DMS53 (cell line): ENCODE measurements at regions not wholly inside any gene's neighbourhood (a gene's known extent, or its start where the extent isn't known, plus 50 kb on each side); places are given as distances from the start of the nearest gene placed in this dataset.
A peak's percentile ranks its signal among the peaks of the same experiment; 100 is the strongest.
"Not testable (repeated sequence)": the region's sequence is repeated elsewhere in the genome, so short reads cannot be mapped to it uniquely, and the experiment has no call there.

ENCODE experiments used
- DNase-seq: peaks from one replicate; lab custom pipeline; 2025; lab: John Stamatoyannopoulos, UW

DNA sequence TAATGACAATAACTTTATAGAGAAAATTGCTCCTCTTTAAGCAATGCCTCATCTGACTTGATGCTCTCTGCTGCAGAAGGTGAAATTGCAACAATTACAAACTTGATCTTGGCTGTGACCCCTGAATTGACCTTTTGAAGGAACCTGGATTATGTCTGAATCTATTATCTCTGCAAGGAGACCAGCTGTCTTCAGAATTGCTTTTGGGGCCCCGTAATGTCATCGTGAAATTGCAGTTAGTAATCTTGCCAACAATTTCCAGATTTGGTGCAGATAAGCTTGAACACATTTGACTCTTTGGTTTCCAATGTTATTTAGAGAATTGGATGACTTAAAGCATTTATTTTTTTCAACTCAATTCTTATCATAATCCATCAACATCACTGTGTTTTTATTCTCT is 520.6 kb downstream of the CCSER2 start:
- DNase-seq, result no peak

DNA sequence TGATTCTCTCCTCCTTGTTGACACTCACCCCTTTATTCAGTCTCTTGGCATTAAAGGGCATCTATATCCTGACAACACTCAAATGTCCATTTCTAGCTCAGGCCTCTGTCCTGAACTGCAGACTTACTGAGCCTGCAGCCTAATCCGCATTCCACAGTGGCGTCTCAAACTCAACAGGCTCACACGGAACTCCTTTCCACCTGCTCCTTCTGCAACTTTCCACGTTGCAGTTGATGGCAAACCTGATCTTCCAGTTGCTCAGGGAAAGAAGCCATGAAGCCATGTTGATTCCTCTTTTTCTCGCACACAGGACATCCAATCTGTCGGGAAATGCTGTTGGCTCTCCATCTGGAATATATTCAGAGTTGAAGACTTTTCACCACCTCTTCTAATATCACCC is 522.4 kb downstream of the CCSER2 start:
- DNase-seq, result no peak

DNA sequence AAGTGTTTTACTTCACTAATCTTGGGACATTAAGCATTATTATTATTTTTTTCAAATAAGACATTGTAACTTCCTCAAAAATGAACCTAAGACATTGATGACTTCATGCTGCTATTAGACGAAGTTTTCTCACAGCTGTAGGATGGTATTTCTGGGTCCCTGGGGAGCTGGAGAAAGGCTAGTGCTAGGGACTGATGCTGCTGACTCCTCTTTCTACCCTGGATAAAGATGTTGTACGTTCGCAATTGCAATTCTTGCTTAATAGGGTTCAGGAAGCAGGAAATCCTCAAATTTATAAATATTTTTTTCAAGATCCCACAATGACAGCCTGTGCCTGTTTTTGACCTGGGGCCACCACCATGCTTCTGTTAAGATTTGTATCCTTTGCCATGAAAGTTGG is 526.0 kb downstream of the CCSER2 start:
- no peak for DNase-seq

DNA sequence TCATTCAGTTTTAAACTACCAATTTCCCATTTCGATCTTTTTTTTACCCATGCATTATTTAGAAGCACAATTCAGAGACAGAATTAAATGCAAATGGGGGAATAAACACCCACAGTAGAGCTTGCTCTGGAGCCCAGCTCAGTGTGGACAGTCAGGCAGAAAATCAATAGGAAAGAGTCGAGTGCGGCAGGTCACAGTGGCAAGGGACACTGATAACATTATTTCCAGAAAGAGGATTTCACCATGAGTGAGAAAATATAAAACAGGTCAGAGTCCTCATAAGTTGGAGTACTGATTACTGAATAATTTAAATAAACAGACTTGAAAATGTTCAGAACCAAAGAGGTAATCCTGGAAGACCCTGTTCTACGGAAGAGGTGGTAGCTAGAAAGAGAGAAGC is 532.5 kb downstream of the CCSER2 start:
- DNase-seq, result no peak

DNA sequence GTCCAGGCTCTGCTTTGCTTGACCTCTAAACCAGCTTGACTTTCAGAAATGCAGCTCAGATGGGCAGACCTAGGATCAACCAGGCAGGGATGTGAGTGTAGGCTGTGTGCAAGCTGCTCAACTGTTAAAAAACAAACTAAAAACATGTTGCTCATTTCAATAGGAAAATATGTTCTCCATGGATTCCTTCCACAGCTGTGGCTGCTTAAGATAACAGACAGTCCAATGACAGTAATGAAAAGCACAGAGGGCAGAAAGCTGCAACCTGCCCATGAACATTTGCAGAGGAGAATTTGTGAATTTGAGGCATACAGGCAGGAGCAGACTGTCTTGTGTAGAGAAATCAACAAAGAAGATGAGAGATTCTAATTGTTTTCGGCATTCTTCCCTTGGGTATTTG is 534.2 kb downstream of the CCSER2 start:
- DNase-seq, result no peak

DNA sequence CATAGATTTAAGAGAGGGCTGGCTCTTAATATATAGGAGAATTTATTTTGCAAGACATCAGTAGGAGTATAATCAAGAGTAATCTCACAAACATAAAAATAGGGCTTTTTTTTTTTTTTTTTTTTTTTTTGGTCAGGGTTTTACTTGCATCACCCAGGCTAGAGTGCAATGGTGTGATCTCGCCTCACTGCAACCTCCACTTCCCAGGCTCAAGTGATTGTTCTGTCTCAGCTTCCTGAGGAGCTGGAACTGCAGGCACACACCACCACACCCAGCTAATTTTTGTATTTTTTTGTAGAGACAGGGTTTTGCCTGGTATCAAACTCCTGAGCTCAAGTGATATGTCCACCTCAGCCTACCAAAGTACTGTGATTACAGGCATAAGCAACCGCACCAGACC is 535.3 kb downstream of the CCSER2 start:
- DNase-seq, result peak; percentile 15

DNA sequence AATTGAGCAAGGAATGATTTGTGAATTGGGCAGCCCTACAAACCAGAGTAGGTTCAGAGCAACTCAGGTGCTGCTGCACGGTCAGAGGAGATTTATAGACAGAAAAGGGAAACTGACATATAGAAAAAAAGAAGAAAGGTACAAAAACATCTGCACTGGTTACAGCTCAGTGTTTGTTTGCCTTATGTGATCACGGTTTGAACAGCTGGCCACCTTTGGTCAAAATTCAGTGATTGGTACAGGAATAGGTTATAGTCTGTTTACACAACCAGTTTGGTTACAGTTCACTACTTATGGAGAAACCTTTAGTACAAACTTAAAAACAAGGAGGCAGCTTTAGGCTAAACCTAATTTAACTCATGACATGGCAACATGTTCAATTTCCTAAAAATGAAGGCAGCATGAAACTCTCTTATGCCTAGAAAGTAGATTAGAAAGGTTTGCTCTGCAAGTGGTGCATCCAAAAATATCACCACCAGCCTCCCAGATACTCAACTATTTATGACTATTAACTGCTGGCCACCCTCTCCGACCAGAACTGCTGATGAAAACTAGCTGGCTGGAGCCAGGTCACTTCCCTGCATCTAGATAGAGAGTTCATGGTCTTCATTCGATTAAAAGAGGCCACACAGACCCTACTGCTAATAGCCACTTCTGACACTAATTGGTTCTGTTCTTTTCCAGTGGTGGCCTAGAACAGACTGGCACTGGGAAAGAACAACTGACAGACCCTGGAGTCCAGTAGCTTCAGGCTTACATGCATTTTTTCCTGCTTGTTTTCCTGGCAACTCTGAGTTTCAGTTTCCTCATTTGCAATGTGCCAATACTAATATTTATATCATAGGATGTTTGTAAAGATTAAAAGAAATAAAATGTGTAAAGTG is 548.0 kb downstream of the CCSER2 start:
- peak; percentile 77 for DNase-seq

DNA sequence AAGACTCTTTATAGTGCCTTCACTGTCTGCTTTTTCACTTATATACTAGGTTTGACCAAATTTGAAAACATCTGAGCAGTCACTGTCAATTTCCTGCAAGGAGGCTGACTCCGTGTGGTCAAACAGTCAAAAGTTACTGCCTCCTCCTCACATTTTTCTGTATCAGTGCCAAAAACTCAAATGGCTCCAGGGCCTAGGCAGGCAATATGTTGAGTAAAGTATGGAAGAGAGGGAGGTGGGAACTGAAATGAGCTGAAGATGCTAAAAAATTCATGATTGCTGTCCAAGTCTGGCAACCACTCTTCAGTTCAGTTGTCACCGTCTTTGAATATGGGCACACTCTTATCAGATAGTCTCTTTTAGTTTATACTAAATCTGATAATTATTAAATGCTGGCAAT is 551.6 kb downstream of the CCSER2 start:
- DNase-seq, result no peak

DNA sequence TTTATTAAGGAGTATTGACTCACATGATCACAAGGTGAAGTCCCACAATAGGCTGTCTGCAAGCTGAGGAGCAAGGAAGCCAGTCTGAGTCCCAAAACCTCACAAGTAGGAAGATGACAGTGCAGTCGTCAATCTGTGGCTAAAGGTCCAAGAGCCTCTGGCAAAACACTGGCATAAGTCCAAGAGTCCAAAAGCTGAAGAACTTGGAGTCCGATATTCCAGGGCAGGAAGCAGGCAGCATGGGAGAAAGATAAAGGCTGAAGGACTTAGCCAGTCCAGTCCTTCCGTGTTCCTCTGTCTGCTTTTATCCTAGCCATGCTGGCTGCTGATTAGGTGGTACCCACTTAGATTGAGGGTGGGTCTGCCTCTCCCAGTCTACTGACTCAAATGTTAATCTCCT is 553.3 kb downstream of the CCSER2 start:
- not testable (repeated sequence) for DNase-seq

DNA sequence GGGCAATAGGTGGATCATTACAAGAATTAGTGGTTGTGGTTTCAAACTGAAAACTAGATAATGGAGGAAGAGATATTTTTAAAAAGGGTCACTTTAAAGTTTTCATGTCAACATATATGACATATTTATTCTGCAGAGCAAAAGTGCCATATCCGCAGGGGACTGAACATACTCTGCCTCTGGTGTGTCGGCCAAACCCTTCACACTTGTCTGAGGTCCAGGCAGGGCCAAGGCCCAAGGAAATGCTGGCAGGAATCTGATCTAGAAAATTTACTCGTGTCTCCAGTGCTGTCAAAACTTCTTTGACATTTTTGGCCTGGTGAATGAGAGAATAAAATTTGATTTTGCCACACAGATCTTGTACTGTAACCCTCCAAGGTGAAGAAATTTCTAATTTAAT is 562.3 kb downstream of the CCSER2 start:
- DNase-seq, result no peak

DNA sequence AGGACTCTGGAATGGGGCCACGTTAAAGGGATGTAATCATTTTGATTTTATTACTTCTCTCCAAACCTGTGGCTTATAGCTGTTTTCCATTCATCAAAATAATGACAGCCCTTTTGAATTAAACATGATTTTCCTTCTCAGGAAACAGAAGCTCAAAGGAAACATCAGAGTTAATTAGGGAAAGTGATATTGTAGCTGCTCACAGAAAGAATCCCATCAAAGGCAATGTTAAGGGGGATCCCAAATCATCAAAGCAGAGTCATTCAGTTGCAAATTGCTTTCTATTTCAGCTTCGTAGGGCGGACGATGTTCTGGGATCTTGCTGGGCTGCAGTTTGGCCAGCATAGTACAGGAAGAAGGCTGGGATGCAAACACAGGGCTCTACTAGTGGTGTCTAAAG is 563.2 kb downstream of the CCSER2 start:
- DNase-seq, result no peak

DNA sequence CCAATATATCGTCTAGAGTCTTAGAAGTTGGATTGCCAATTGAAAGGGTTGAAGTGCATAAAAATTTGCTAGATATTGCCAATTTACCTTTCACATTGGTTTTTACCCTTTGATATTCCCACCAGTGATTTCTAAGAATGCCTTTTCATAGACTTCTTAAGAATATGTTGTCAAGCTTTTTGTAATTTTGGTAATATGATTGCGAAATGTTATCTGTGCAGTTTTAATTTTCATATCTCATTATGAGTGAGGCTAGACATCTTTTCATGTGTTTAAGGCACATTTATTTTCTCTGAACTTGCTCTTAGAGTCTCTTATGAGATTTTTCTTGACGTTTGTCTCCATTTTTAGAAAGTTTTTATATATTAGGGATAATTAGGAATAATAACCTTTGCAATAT is 567.2 kb downstream of the CCSER2 start:
- no peak for DNase-seq

DNA sequence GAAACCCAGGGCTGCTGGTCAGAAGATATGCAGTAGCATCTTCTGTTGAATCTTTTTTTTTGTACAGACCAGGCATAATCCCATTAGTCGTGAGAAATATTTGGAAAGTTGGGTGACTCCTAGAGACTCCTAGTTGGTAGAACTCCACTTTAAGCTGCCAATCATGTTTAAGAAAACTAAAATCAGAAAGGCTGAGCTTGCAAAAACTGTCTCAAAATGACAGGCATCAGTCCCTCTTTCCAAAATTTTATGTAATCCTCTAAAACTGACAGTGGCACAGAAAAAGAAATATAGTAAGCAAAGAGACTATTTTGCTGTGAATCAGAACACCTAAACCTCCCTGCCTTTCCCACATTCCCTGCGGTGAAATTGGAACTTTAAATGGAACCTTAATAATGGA is 568.5 kb downstream of the CCSER2 start:
- no peak for DNase-seq

DNA sequence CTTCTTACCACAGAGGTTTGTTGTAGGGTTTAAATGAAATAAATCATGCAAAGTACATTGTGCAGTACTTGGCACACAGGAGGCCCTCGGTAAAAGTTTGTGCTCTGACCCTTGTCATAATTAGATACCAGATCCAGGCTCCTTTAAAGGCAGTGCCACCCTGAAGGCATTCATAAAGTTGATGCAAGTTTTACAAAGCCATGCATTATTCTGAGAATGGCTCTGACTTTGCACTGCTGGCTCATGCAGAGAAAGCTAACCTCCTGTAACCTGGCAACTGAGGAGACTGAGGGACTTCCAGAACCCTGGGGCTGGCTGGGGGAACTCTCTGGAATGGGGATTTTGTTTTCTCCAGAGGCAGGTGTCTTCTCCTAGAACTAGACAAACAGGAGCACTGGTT is 570.9 kb downstream of the CCSER2 start:
- no peak for DNase-seq

DNA sequence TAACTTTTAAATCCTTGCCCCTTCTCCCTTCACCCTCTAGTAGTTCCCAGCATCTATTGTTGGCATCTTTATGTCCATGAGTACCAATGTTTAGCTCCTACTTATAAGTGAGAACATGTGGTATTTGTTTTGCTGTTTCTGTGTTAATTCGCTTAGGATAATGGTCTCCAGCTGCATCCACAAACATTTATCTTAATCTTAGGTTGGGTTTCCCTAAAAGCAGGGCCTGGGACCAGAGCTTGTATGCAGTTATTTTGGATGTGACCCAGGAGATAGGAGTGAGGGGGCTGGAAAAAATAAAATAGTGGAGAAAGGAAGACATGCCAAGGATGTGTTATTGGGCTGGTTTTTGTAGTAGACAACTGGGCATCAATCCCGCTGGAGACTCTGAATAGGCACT is 571.8 kb downstream of the CCSER2 start:
- DNase-seq, result no peak

DNA sequence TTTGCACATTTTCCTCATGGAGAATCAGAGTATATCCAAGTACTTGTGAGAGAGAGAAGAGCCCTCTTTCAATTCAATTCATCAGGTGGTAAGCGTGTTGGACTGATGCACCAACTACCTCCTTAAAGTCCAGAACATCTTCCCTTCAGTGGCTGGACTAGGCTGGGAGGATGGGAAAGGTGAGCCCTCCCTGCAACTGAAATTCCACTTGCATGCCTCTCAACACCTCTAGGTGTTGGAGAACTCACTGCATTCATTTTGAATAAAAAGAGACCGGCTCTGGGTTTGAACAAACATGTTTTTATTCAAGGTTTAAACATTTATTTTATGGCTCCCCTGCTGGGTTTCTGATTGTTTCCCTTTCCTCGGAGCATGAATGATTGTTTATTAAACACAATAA is 573.5 kb downstream of the CCSER2 start:
- DNase-seq, result no peak

DNA sequence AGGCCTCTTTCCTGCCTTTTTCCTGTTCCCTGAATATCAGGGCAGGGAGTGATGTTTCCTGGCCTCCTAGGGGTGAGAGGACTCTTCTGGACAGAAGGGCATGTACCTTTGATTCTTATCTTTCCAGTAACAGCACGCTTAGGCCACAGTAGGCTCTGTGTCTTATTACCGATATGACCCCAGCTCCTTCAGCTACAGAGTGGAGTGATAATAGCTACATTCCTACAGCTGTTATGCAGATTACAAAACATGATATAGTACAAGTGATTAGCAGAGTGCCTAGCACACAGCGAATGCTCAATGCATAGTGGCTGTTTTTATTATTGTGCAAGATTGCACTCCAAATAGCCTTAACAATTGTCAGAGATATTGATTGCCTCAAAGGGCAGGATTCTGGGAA is 574.2 kb downstream of the CCSER2 start:
- no peak for DNase-seq

DNA sequence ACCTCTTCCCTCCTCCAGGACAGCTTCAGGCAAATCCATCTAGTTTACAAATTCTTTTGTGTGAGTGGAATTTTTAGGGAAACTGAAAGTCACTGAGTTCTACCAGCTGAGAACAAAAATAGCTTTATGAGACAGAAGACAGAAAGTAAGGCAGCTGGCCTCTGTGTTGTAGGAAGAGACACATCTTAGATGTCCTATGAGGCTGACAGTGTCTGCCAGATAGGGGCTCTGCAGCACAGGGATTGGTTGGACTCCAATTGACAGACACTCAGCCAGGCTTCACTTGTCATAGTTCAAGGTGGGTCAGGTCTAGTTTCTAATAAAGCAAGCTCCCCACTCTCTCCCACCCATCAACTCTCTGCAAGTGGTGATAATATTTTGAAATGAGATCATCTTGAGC is 574.9 kb downstream of the CCSER2 start:
- DNase-seq, result no peak

DNA sequence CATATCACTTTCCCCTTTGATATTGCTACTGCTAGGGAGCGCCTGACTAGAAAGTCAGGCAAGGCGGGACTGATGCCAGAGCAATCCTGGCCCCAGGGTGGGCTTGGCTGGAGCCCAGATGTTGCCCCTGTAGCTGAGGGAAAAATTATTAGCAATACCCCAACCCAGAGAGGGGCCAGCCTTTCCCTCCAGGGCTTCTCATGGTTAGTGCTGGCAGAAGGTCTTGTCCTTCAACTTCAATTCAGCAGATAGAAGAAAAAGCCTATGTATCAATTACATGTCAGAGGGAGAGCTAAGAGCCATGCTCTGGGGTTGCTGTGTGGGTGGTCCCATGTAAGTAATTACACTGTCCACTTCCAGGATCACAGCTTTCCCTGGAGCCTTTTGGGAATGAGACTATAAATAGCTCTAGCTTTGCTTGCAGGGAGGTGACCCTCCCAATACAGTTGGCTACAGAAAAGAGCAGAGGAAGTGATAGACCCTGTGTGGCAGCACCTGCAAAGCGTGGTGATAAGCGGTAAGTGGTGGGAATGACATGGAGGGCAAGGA is 579.1 kb downstream of the CCSER2 start:
- DNase-seq, result no peak

DNA sequence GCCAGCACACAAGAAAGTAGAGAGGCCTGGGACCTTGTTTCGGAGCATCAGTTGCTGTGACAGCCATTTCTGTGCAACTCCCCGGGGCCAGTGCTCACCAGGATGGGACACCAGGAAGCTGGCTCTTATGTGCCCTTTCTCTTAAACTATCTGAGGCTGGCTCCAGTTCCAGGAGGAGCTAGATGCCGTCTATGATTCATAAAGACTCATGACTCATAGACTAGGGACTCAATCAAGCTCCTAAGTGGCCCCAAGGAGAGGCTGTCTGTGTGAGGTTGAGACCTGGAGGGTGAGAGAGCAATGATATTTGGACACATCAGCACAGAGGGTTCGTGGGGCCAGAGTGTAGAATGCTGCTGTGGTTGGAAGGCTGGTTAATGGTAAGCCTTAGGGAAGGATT is 580.1 kb downstream of the CCSER2 start:
- peak; percentile 71 for DNase-seq

DNA sequence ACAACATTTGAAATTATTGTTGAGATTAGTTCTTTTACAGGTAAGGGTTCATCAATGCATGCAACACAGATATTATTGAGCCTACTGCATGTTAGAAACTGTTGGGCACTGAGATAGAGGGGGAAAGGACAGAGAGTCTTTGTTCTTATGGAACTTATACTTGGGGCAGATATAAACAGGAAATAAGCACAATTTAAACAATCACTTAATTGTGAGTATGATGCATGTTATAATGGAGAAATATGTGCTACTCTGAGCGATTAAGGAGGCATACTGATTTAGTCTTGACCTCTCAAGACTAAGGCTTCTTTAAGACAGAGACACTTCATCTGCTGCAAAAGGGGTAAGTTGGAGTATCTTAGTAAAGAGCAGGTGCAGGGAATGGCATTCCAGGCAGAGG is 593.3 kb downstream of the CCSER2 start:
- DNase-seq, result no peak

DNA sequence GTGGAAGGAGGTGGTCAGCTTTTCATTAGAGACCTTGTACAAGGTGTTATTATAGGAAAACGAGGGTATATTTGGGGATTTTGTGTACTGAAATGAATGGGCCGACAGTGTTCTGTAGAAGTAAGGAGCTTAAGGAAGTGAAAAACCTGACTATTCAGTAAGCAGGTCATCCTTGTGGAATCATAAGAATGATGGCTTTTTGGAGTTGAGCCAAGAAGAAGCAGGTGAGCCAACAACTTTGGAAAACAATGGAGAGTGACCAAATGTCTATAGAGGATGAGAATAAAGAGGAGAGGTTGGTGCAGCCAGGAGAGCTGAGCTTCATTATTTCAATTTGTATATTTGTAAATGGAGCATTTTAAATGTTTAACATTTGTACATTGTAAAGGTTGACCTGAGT is 595.7 kb downstream of the CCSER2 start:
- peak; percentile 71 for DNase-seq

DNA sequence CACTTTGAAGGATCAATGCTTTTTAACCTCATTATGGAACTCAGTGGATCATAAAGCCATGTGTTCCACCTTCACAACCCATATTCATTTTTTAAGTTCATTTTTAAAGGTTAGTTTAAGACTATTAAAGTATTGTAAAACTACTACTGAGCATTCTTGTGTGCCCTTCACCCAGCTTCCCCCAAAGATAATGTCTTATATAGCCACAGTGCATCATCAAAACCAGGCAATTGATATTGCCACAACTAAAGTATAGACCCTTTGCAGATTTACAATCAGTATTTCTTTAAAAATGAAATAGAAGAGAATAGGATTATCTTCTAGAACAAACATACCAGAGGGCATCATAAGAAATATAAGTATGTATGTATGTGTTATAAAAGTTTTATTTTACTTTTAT is 597.1 kb downstream of the CCSER2 start:
- no peak for DNase-seq

DNA sequence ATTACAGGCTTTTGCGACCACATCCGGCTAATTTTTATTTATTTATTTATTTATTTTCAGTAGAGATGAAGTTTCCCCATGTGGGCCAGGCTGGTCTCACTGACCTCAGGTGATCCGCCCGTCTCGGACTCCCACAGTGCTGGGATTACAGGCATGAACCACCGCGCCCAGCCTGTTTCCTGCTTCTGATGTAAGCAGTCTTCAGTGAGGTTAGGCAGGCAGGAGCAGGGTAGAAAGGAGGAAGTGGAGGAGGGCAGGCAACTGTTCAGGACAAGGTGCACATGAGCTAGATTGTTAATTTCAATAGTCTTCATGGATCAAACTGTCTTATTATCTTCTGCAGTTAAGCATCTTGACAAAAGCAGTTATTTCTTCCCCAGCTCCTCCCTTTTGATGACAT is 605.0 kb downstream of the CCSER2 start:
- DNase-seq, result no peak
